Ishikawa (cell line): ENCODE measurements at regions not wholly inside any gene's neighbourhood (a gene's known extent, or its start where the extent isn't known, plus 50 kb on each side); places are given as distances from the start of the nearest gene placed in this dataset.

ENCODE experiments used
- CREB1 ChIP-seq: IDR thresholded peaks from 2 replicates; pipeline ENCODE4 v1.6.1; 2012; ENCODE audit warnings: low read depth
- NFIC ChIP-seq: IDR thresholded peaks from 2 replicates; pipeline ENCODE4 v1.6.1; 2012
- TAF1 ChIP-seq: IDR thresholded peaks from 2 replicates; pipeline ENCODE4 v1.6.1; 2012; ENCODE audit warnings: low read depth, mild to moderate bottlenecking
- TCF12 ChIP-seq: IDR thresholded peaks from 2 replicates; pipeline ENCODE4 v1.6.1; 2012; ENCODE audit warnings: low read depth
- ZBTB7A ChIP-seq: IDR thresholded peaks from 2 replicates; pipeline ENCODE4 v1.6.1; 2012; ENCODE audit warnings: low read depth

GRCh38 chr4:155611501-155611900 is 55.1 kb upstream of the GUCY1A1 start:
- TF ChIP-seq ZBTB7A, result no peak
- no peak for TF ChIP-seq CREB1
- no peak for TF ChIP-seq TCF12
- TF ChIP-seq NFIC, result no peak
- no peak for TF ChIP-seq TAF1
